ENCODE measurements at regions not wholly inside any gene's neighbourhood (a gene's known extent, or its start where the extent isn't known, plus 50 kb on each side); places are given as distances from the start of the nearest gene placed in this dataset.

- Mint-ChIP-seq H3K27me3 (ENCODE audit: low read depth) (no peaks in the 10 kb centered on the region), H3K27ac (no peak overlapping the region), H3K9me3 (no peaks in the 10 kb centered on the region), H3K4me1 (ENCODE audit: low read depth) (no peaks in the 10 kb centered on the region), H3K36me3 (ENCODE audit: low read depth) (no peaks in the 10 kb centered on the region), H3K4me3 (no peak overlapping the region)
- CTCF ChIA-PET = no interaction called here
- intact Hi-C loops (cut with micrococcal nuclease) = no loop called here
- no peak for DNase-seq
Measured at GRCh38 chr7:115494529-115495147, 535.9 kb downstream of the TFEC start.

GRCh38 chr7:115493381-115493780, 537.2 kb downstream of the TFEC start:
- Mint-ChIP-seq H3K27me3 (ENCODE audit: low read depth) (no peaks in the 10 kb centered on the region), H3K4me1 (ENCODE audit: low read depth) (no peaks in the 10 kb centered on the region), H3K9me3 (no peaks in the 10 kb centered on the region), H3K4me3 (no peak overlapping the region), H3K36me3 (ENCODE audit: low read depth) (no peaks in the 10 kb centered on the region), H3K27ac (no peak overlapping the region)
- intact Hi-C loops (cut with micrococcal nuclease) = no loop called here
- CTCF ChIA-PET = no interaction called here
- DNase-seq = no peak

GRCh38 chr7:115491744-115492380, 538.7 kb downstream of the TFEC start:
- H3K9me3 Mint-ChIP-seq = no peaks in the 10 kb centered on the region
- no peak overlapping the region for H3K4me3 Mint-ChIP-seq
- DNase-seq = no peak
- no peak overlapping the region for H3K27ac Mint-ChIP-seq
- no peaks in the 10 kb centered on the region for H3K4me1 Mint-ChIP-seq (ENCODE audit: low read depth)
- intact Hi-C loops (cut with micrococcal nuclease) = no loop called here
- peaks cover 3% of the 10 kb centered on the region for H3K27me3 Mint-ChIP-seq (ENCODE audit: low read depth)
- no peaks in the 10 kb centered on the region for H3K36me3 Mint-ChIP-seq (ENCODE audit: low read depth)
- CTCF ChIA-PET = no interaction called here

GRCh38 chr7:115479448-115479847, 551.1 kb downstream of the TFEC start:
- DNase-seq = no peak
- H3K4me3 Mint-ChIP-seq = no peak overlapping the region
- H3K27me3 Mint-ChIP-seq (ENCODE audit: low read depth) = peaks cover 27% of the 10 kb centered on the region
- CTCF ChIA-PET = no interaction called here
- H3K36me3 Mint-ChIP-seq (ENCODE audit: low read depth) = no peaks in the 10 kb centered on the region
- intact Hi-C loops (cut with micrococcal nuclease) = loop anchor here (5.0 kb wide), 1 partner anchor 1397 kb away; no protein-coding TSS in a partner anchor
- peaks cover 6% of the 10 kb centered on the region for H3K4me1 Mint-ChIP-seq (ENCODE audit: low read depth)
- H3K27ac Mint-ChIP-seq = no peak overlapping the region
- no peaks in the 10 kb centered on the region for H3K9me3 Mint-ChIP-seq

GRCh38 chr7:115478426-115478825, 552.1 kb downstream of the TFEC start:
- CTCF ChIA-PET = no interaction called here
- H3K9me3 Mint-ChIP-seq = no peaks in the 10 kb centered on the region
- H3K27me3 Mint-ChIP-seq (ENCODE audit: low read depth) = peaks cover 28% of the 10 kb centered on the region
- no peak overlapping the region for H3K4me3 Mint-ChIP-seq
- intact Hi-C loops (cut with micrococcal nuclease) = loop anchor here (5.0 kb wide), 1 partner anchor 1396 kb away; no protein-coding TSS in a partner anchor
- H3K4me1 Mint-ChIP-seq (ENCODE audit: low read depth) = peaks cover 6% of the 10 kb centered on the region
- no peak overlapping the region for H3K27ac Mint-ChIP-seq
- no peaks in the 10 kb centered on the region for H3K36me3 Mint-ChIP-seq (ENCODE audit: low read depth)
- no peak for DNase-seq

- no peak for DNase-seq
- H3K4me3 Mint-ChIP-seq = peak overlapping the region; percentile 50
- CTCF ChIA-PET = interaction anchor here (0.6 kb wide), 1 partner anchor 12 kb away, joined by 3 read pairs; no protein-coding TSS in a partner anchor
- H3K4me1 Mint-ChIP-seq (ENCODE audit: low read depth) = peaks cover 6% of the 10 kb centered on the region
- intact Hi-C loops (cut with micrococcal nuclease) = loop anchor here (5.0 kb wide), 1 partner anchor 1395 kb away; no protein-coding TSS in a partner anchor
- peaks cover 32% of the 10 kb centered on the region for H3K27me3 Mint-ChIP-seq (ENCODE audit: low read depth)
- no peaks in the 10 kb centered on the region for H3K36me3 Mint-ChIP-seq (ENCODE audit: low read depth)
- no peaks in the 10 kb centered on the region for H3K9me3 Mint-ChIP-seq
- no peak overlapping the region for H3K27ac Mint-ChIP-seq
Measured at GRCh38 chr7:115477193-115477651, 553.3 kb downstream of the TFEC start.

GRCh38 chr7:115476671-115477181, 553.8 kb downstream of the TFEC start:
- Mint-ChIP-seq H3K4me3 (peak overlapping the region; percentile 50), H3K4me1 (ENCODE audit: low read depth) (peaks cover 6% of the 10 kb centered on the region), H3K27me3 (ENCODE audit: low read depth) (peaks cover 30% of the 10 kb centered on the region), H3K36me3 (ENCODE audit: low read depth) (no peaks in the 10 kb centered on the region), H3K9me3 (no peaks in the 10 kb centered on the region), H3K27ac (no peak overlapping the region)
- DNase-seq = no peak
- CTCF ChIA-PET = interaction anchor here (0.6 kb wide), 2 partner anchors 13 to 77 kb away, joined by 3 read pairs; no protein-coding TSS in a partner anchor
- intact Hi-C loops (cut with micrococcal nuclease) = loop anchor here (1.0 to 5.0 kb wide), 2 partner anchors 611 to 1394 kb away; no protein-coding TSS in a partner anchor

- DNase-seq = peak; percentile 26
- Mint-ChIP-seq H3K36me3 (ENCODE audit: low read depth) (no peaks in the 10 kb centered on the region), H3K27ac (no peak overlapping the region), H3K9me3 (no peaks in the 10 kb centered on the region), H3K4me1 (ENCODE audit: low read depth) (peaks cover 6% of the 10 kb centered on the region), H3K27me3 (ENCODE audit: low read depth) (peaks cover 26% of the 10 kb centered on the region), H3K4me3 (no peak overlapping the region)
- CTCF ChIA-PET = no interaction called here
- intact Hi-C loops (cut with micrococcal nuclease) = loop anchor here (1.0 to 5.0 kb wide), 2 partner anchors 611 to 1394 kb away; no protein-coding TSS in a partner anchor
Measured at GRCh38 chr7:115475761-115476385, 554.0 kb downstream of the MDFIC start.

GRCh38 chr7:115475206-115475605, 553.3 kb downstream of the MDFIC start:
- intact Hi-C loops (cut with micrococcal nuclease) = loop anchor here (5.0 kb wide), 1 partner anchor 1393 kb away; no protein-coding TSS in a partner anchor
- Mint-ChIP-seq H3K4me3 (no peak overlapping the region), H3K36me3 (ENCODE audit: low read depth) (no peaks in the 10 kb centered on the region), H3K27me3 (ENCODE audit: low read depth) (peaks cover 26% of the 10 kb centered on the region), H3K9me3 (no peaks in the 10 kb centered on the region), H3K4me1 (ENCODE audit: low read depth) (peaks cover 6% of the 10 kb centered on the region), H3K27ac (no peak overlapping the region)
- CTCF ChIA-PET = no interaction called here
- no peak for DNase-seq

- H3K27me3 Mint-ChIP-seq (ENCODE audit: low read depth) = peaks cover 20% of the 10 kb centered on the region
- H3K36me3 Mint-ChIP-seq (ENCODE audit: low read depth) = no peaks in the 10 kb centered on the region
- CTCF ChIA-PET = interaction anchor here (0.6 to 0.7 kb wide), 2 partner anchors 61 to 1312 kb away, joined by 3 to 4 read pairs; no protein-coding TSS in a partner anchor
- no peak overlapping the region for H3K27ac Mint-ChIP-seq
- H3K9me3 Mint-ChIP-seq = no peaks in the 10 kb centered on the region
- H3K4me3 Mint-ChIP-seq = no peak overlapping the region
- peaks cover 6% of the 10 kb centered on the region for H3K4me1 Mint-ChIP-seq (ENCODE audit: low read depth)
- intact Hi-C loops (cut with micrococcal nuclease) = no loop called here
- DNase-seq = no peak
Measured at GRCh38 chr7:115474137-115474536, 552.2 kb downstream of the MDFIC start.

GRCh38 chr7:115471891-115472290, 550.0 kb downstream of the MDFIC start:
- Mint-ChIP-seq H3K4me1 (ENCODE audit: low read depth) (peaks cover 3% of the 10 kb centered on the region), H3K9me3 (no peaks in the 10 kb centered on the region), H3K36me3 (ENCODE audit: low read depth) (no peaks in the 10 kb centered on the region), H3K27me3 (ENCODE audit: low read depth) (peaks cover 13% of the 10 kb centered on the region), H3K4me3 (no peak overlapping the region), H3K27ac (no peak overlapping the region)
- CTCF ChIA-PET = no interaction called here
- intact Hi-C loops (cut with micrococcal nuclease) = no loop called here
- DNase-seq = no peak

- CTCF ChIA-PET = interaction anchor here (0.7 to 1.0 kb wide), 2 partner anchors 20 to 628 kb away, joined by 3 read pairs; no protein-coding TSS in a partner anchor
- H3K36me3 Mint-ChIP-seq (ENCODE audit: low read depth) = no peaks in the 10 kb centered on the region
- peaks cover 8% of the 10 kb centered on the region for H3K27me3 Mint-ChIP-seq (ENCODE audit: low read depth)
- intact Hi-C loops (cut with micrococcal nuclease) = no loop called here
- no peak for DNase-seq
- no peaks in the 10 kb centered on the region for H3K4me1 Mint-ChIP-seq (ENCODE audit: low read depth)
- no peak overlapping the region for H3K27ac Mint-ChIP-seq
- no peaks in the 10 kb centered on the region for H3K9me3 Mint-ChIP-seq
- H3K4me3 Mint-ChIP-seq = no peak overlapping the region
Measured at GRCh38 chr7:115462301-115463015, 540.6 kb downstream of the MDFIC start.

Measured in activated naive CD4-positive, alpha-beta T cell treated with anti-CD3 and anti-CD28 coated beads for 36 hours (primary cell).